NB4 (cell line): ENCODE measurements at regions not wholly inside any gene's neighbourhood (a gene's known extent, or its start where the extent isn't known, plus 50 kb on each side); places are given as distances from the start of the nearest gene placed in this dataset.

Experiments
- CTCF ChIP-seq: IDR thresholded peaks from one replicate; pipeline ENCODE4 v1.5.1; 2012; ENCODE audit warnings: low read depth, low read length
- MYC ChIP-seq: IDR thresholded peaks from 2 replicates; pipeline ENCODE4 v1.6.1; 2011; ENCODE audit warnings: low read depth, low read length
- POLR2A ChIP-seq: IDR thresholded peaks from 2 replicates; pipeline ENCODE4 v1.6.1; 2011; ENCODE audit warnings: mild to moderate bottlenecking; ENCODE audit not compliant: insufficient read length; ENCODE audit errors: extremely low read depth
- TF ChIP-seq, protein P1 (sequence below): IDR thresholded peaks from 2 replicates; pipeline ENCODE4 v1.6.1; 2011; ENCODE audit warnings: low read depth, low read length

- TF ChIP-seq POLR2A, result no peak
- no peak for TF ChIP-seq CTCF
- no peak for TF ChIP-seq MYC
- TF ChIP-seq, protein P1, sequence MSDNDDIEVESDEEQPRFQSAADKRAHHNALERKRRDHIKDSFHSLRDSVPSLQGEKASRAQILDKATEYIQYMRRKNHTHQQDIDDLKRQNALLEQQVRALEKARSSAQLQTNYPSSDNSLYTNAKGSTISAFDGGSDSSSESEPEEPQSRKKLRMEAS, result no peak
These were observed 94.3 kb downstream of the ZNF280B start for GRCh38 chr22:22414266-22414665.
